ENCODE measurements at regions not wholly inside any gene's neighbourhood (a gene's known extent, or its start where the extent isn't known, plus 50 kb on each side); places are given as distances from the start of the nearest gene placed in this dataset.

DNA sequence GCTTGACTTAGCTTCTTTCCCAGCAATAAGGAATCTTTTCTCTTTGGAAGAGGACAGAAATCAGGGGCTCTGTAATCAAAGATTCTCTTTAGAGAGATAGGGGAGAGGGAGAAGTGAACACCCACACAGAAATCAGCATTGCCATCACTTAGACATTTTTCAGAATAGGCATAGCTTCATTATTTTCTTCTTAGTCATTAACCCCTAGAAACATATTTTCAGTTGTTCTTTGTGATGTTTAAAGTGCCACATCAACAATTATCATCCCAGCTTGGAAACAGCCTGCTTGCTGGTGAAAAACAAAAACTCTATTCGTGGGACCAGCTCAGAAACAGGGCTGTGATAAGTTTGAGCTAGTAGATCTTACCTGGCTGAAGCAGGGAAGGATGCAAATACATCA lies 88.3 kb upstream of the SLC44A3 start:
- TF ChIP-seq POLR2A (IDR thresholded peaks at IDR 0.05): no peak
- TF ChIP-seq, protein P1, sequence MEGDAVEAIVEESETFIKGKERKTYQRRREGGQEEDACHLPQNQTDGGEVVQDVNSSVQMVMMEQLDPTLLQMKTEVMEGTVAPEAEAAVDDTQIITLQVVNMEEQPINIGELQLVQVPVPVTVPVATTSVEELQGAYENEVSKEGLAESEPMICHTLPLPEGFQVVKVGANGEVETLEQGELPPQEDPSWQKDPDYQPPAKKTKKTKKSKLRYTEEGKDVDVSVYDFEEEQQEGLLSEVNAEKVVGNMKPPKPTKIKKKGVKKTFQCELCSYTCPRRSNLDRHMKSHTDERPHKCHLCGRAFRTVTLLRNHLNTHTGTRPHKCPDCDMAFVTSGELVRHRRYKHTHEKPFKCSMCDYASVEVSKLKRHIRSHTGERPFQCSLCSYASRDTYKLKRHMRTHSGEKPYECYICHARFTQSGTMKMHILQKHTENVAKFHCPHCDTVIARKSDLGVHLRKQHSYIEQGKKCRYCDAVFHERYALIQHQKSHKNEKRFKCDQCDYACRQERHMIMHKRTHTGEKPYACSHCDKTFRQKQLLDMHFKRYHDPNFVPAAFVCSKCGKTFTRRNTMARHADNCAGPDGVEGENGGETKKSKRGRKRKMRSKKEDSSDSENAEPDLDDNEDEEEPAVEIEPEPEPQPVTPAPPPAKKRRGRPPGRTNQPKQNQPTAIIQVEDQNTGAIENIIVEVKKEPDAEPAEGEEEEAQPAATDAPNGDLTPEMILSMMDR (IDR thresholded peaks at IDR 0.05): no peak
